GM12873 (cell line): ENCODE measurements at regions not wholly inside any gene's neighbourhood (a gene's known extent, or its start where the extent isn't known, plus 50 kb on each side); places are given as distances from the start of the nearest gene placed in this dataset.

ENCODE experiments used
- CTCF ChIP-seq: IDR thresholded peaks from 2 replicates; pipeline ENCODE4 v1.5.1; 2012; ENCODE audit warnings: low read depth, mild to moderate bottlenecking, moderate library complexity, low read length, control low read depth; ENCODE audit not compliant: insufficient read depth; ENCODE audit errors: missing control alignments

GRCh38 chr2:15768142-15768541 lies 172.2 kb upstream of the MYCN start:
- TF ChIP-seq CTCF = no peak

GRCh38 chr2:15768615-15769014 lies 171.7 kb upstream of the MYCN start:
- TF ChIP-seq CTCF = no peak

GRCh38 chr2:15769235-15769634 lies 171.1 kb upstream of the MYCN start:
- no peak for TF ChIP-seq CTCF

- no peak for TF ChIP-seq CTCF
These were observed 170.4 kb upstream of the MYCN start for GRCh38 chr2:15769676-15770547.

- TF ChIP-seq CTCF = no peak
These were observed 169.7 kb upstream of the MYCN start for GRCh38 chr2:15770606-15771005.

- TF ChIP-seq CTCF = no peak
These were observed 169.2 kb upstream of the MYCN start for GRCh38 chr2:15771124-15771523.

- no peak for TF ChIP-seq CTCF
These were observed 168.2 kb upstream of the MYCN start for GRCh38 chr2:15772086-15772595.
